Hematopoietic multipotent progenitor cell treated with erythropoietin and hydrocortisone succinate and interleukin-3 and kit ligand, for 8 days (in vitro differentiated cells): ENCODE measurements at regions not wholly inside any gene's neighbourhood (a gene's known extent, or its start where the extent isn't known, plus 50 kb on each side); places are given as distances from the start of the nearest gene placed in this dataset.
"Not testable (repeated sequence)": the region's sequence is repeated elsewhere in the genome, so short reads cannot be mapped to it uniquely, and the experiment has no call there.

Source experiments
- DNase-seq: peaks from one replicate; pipeline ENCODE4 v3.0.0-alpha.2; 2015

- DNase-seq: no peak
Observed at GRCh38 chr6:157727629-157728182, 95.3 kb upstream of the SNX9 start.

GRCh38 chr6:157728183-157728881 lies 94.7 kb upstream of the SNX9 start:
- no peak for DNase-seq

GRCh38 chr6:157731221-157731620 lies 91.8 kb upstream of the SNX9 start:
- no peak for DNase-seq

GRCh38 chr6:157732007-157732406 lies 91.0 kb upstream of the SNX9 start:
- no peak for DNase-seq

- no peak for DNase-seq
Observed at GRCh38 chr6:157732416-157733161, 90.5 kb upstream of the SNX9 start.

- DNase-seq: not testable (repeated sequence)
Observed at GRCh38 chr6:157736555-157736954, 86.5 kb upstream of the SNX9 start.

- DNase-seq: no peak
Observed at GRCh38 chr6:157741321-157741947, 81.6 kb upstream of the SNX9 start.

- no peak for DNase-seq
Observed at GRCh38 chr6:157741948-157742556, 81.0 kb upstream of the SNX9 start.

GRCh38 chr6:157744102-157744601 lies 78.9 kb upstream of the SNX9 start:
- no peak for DNase-seq

- DNase-seq: no peak
Observed at GRCh38 chr6:157746897-157747296, 76.1 kb upstream of the SNX9 start.

- DNase-seq: peak; percentile 67
Observed at GRCh38 chr6:157747370-157747769, 75.7 kb upstream of the SNX9 start.

GRCh38 chr6:157748839-157749571 lies 74.0 kb upstream of the SNX9 start:
- DNase-seq: no peak

- not testable (repeated sequence) for DNase-seq
Observed at GRCh38 chr6:157750973-157751372, 72.1 kb upstream of the SNX9 start.

- DNase-seq: no peak
Observed at GRCh38 chr6:157751547-157752200, 71.4 kb upstream of the SNX9 start.

- not testable (repeated sequence) for DNase-seq
Observed at GRCh38 chr6:157752879-157753278, 70.2 kb upstream of the SNX9 start.

- DNase-seq: no peak
Observed at GRCh38 chr6:157753291-157753690, 69.8 kb upstream of the SNX9 start.

- DNase-seq: not testable (repeated sequence)
Observed at GRCh38 chr6:157753801-157754200, 69.2 kb upstream of the SNX9 start.

- DNase-seq: no peak
Observed at GRCh38 chr6:157754351-157754750, 68.7 kb upstream of the SNX9 start.

GRCh38 chr6:157755032-157755745 lies 67.9 kb upstream of the SNX9 start:
- DNase-seq: no peak

- no peak for DNase-seq
Observed at GRCh38 chr6:157755746-157756411, 67.2 kb upstream of the SNX9 start.
